IPS-15b (cell line): ENCODE measurements at regions not wholly inside any gene's neighbourhood (a gene's known extent, or its start where the extent isn't known, plus 50 kb on each side); places are given as distances from the start of the nearest gene placed in this dataset.

Experiments
- H3K27me3 ChIP-seq: one replicate; pipeline ENCODE4 v1.6.1; 2013; ENCODE audit warnings: low read length; ENCODE audit not compliant: control insufficient read depth, insufficient read depth
- H3K36me3 ChIP-seq: one replicate; pipeline ENCODE4 v1.6.1; 2013; ENCODE audit warnings: low read length; ENCODE audit not compliant: control insufficient read depth, insufficient read depth
- H3K4me1 ChIP-seq: one replicate; pipeline ENCODE4 v1.6.1; 2013; ENCODE audit warnings: mild to moderate bottlenecking, low read length; ENCODE audit not compliant: control insufficient read depth, insufficient read depth
- H3K4me3 ChIP-seq: one replicate; pipeline ENCODE4 v1.5.1; 2013; ENCODE audit warnings: low read depth, low read length
- H3K9ac ChIP-seq: one replicate; pipeline ENCODE4 v1.6.1; 2013; ENCODE audit warnings: low read depth, mild to moderate bottlenecking, low read length
- H3K9me3 ChIP-seq: one replicate; pipeline ENCODE4 v1.6.1; 2013; ENCODE audit warnings: mild to moderate bottlenecking, low read length; ENCODE audit not compliant: control insufficient read depth, insufficient read depth

- Histone ChIP-seq H3K27me3 (peaks cover 3% of the 10 kb centered on the region), H3K9ac (no peak overlapping the region), H3K9me3 (no peaks in the 10 kb centered on the region), H3K4me3 (no peak overlapping the region), H3K4me1 (no peaks in the 10 kb centered on the region), H3K36me3 (no peaks in the 10 kb centered on the region)
Observed at GRCh38 chr1:36652586-36652985, 169.9 kb upstream of the CSF3R start.

- Histone ChIP-seq H3K4me1 (peaks cover 3% of the 10 kb centered on the region), H3K9me3 (no peaks in the 10 kb centered on the region), H3K9ac (no peak overlapping the region), H3K36me3 (no peaks in the 10 kb centered on the region), H3K27me3 (peaks cover 3% of the 10 kb centered on the region), H3K4me3 (no peak overlapping the region)
Observed at GRCh38 chr1:36652011-36652410, 169.3 kb upstream of the CSF3R start.

- Histone ChIP-seq H3K4me1 (peaks cover 3% of the 10 kb centered on the region), H3K27me3 (peaks cover 3% of the 10 kb centered on the region), H3K9ac (no peak overlapping the region), H3K4me3 (no peak overlapping the region), H3K9me3 (no peaks in the 10 kb centered on the region), H3K36me3 (no peaks in the 10 kb centered on the region)
Observed at GRCh38 chr1:36651176-36651910, 168.6 kb upstream of the CSF3R start.

- H3K9me3 ChIP-seq, result no peaks in the 10 kb centered on the region
- H3K36me3 ChIP-seq, result no peaks in the 10 kb centered on the region
- no peak overlapping the region for H3K4me3 ChIP-seq
- H3K27me3 ChIP-seq, result peaks cover 3% of the 10 kb centered on the region
- H3K4me1 ChIP-seq, result peaks cover 3% of the 10 kb centered on the region
- no peak overlapping the region for H3K9ac ChIP-seq
Observed at GRCh38 chr1:36650200-36651065, 167.7 kb upstream of the CSF3R start.

GRCh38 chr1:36645867-36646266 lies 163.2 kb upstream of the CSF3R start:
- H3K4me3 ChIP-seq, result no peak overlapping the region
- no peaks in the 10 kb centered on the region for H3K9me3 ChIP-seq
- H3K4me1 ChIP-seq, result peaks cover 3% of the 10 kb centered on the region
- H3K27me3 ChIP-seq, result peaks cover 3% of the 10 kb centered on the region
- H3K36me3 ChIP-seq, result no peaks in the 10 kb centered on the region
- no peak overlapping the region for H3K9ac ChIP-seq

GRCh38 chr1:36644556-36644955 lies 161.8 kb upstream of the CSF3R start:
- Histone ChIP-seq H3K9me3 (no peaks in the 10 kb centered on the region), H3K9ac (no peak overlapping the region), H3K36me3 (no peaks in the 10 kb centered on the region), H3K4me1 (peaks cover 3% of the 10 kb centered on the region), H3K4me3 (no peak overlapping the region), H3K27me3 (no peaks in the 10 kb centered on the region)

- no peak overlapping the region for H3K4me3 ChIP-seq
- no peaks in the 10 kb centered on the region for H3K36me3 ChIP-seq
- peaks cover 3% of the 10 kb centered on the region for H3K4me1 ChIP-seq
- H3K27me3 ChIP-seq, result no peaks in the 10 kb centered on the region
- H3K9ac ChIP-seq, result no peak overlapping the region
- H3K9me3 ChIP-seq, result no peaks in the 10 kb centered on the region
Observed at GRCh38 chr1:36643371-36644270, 160.9 kb upstream of the CSF3R start.

GRCh38 chr1:36642802-36643201 lies 160.1 kb upstream of the CSF3R start:
- H3K9ac ChIP-seq, result no peak overlapping the region
- H3K9me3 ChIP-seq, result no peaks in the 10 kb centered on the region
- H3K4me1 ChIP-seq, result peaks cover 3% of the 10 kb centered on the region
- H3K4me3 ChIP-seq, result no peak overlapping the region
- no peaks in the 10 kb centered on the region for H3K27me3 ChIP-seq
- H3K36me3 ChIP-seq, result no peaks in the 10 kb centered on the region

- Histone ChIP-seq H3K4me1 (no peaks in the 10 kb centered on the region), H3K4me3 (no peak overlapping the region), H3K9ac (no peak overlapping the region), H3K9me3 (no peaks in the 10 kb centered on the region), H3K27me3 (no peaks in the 10 kb centered on the region), H3K36me3 (no peaks in the 10 kb centered on the region)
Observed at GRCh38 chr1:36641776-36642175, 159.1 kb upstream of the CSF3R start.

- H3K9ac ChIP-seq, result no peak overlapping the region
- H3K4me1 ChIP-seq, result no peaks in the 10 kb centered on the region
- H3K9me3 ChIP-seq, result no peaks in the 10 kb centered on the region
- H3K36me3 ChIP-seq, result no peaks in the 10 kb centered on the region
- no peak overlapping the region for H3K4me3 ChIP-seq
- no peaks in the 10 kb centered on the region for H3K27me3 ChIP-seq
Observed at GRCh38 chr1:36639461-36639860, 156.7 kb upstream of the CSF3R start.

- H3K9me3 ChIP-seq, result no peaks in the 10 kb centered on the region
- no peaks in the 10 kb centered on the region for H3K27me3 ChIP-seq
- no peak overlapping the region for H3K4me3 ChIP-seq
- H3K4me1 ChIP-seq, result no peaks in the 10 kb centered on the region
- no peaks in the 10 kb centered on the region for H3K36me3 ChIP-seq
- no peak overlapping the region for H3K9ac ChIP-seq
Observed at GRCh38 chr1:36638268-36638667, 155.6 kb upstream of the CSF3R start.
